SU-DHL-6 (cell line): ENCODE measurements at regions not wholly inside any gene's neighbourhood (a gene's known extent, or its start where the extent isn't known, plus 50 kb on each side); places are given as distances from the start of the nearest gene placed in this dataset.

Source experiments
- H2AFZ ChIP-seq: fragments of 200-600 bp; sonication (generic); 2 replicates; pipeline ENCODE4 v1.6.1; 2014; ENCODE audit warnings: low read depth, mild to moderate bottlenecking, moderate library complexity, mixed read lengths, antibody characterized with exemption, low read length; ENCODE audit not compliant: severe bottlenecking
- H3F3A ChIP-seq: fragments of 200-600 bp; shearing (Covaris generic); 2 replicates; pipeline ENCODE4 v1.6.0; 2016; ENCODE audit warnings: antibody characterized with exemption, mild to moderate bottlenecking; ENCODE audit not compliant: insufficient read depth
- H3K27ac ChIP-seq: fragments of 200-600 bp; sonication (generic); 2 replicates; pipeline ENCODE4 v1.5.1; 2016; ENCODE audit warnings: low read depth, mild to moderate bottlenecking, low read length, moderate library complexity, mixed read lengths
- H3K27me3 ChIP-seq: fragments of 200-600 bp; sonication (generic), shearing (Covaris generic); 2 replicates; pipeline ENCODE4 v1.6.0; 2014; ENCODE audit warnings: mild to moderate bottlenecking, low read length
- H3K36me3 ChIP-seq: fragments of 200-600 bp; sonication (generic); 2 replicates; pipeline ENCODE4 v1.6.1; 2014; ENCODE audit warnings: mild to moderate bottlenecking, low read length, mixed read lengths
- H3K4me2 ChIP-seq: fragments of 300-600, 200-600 bp; shearing (Covaris generic), sonication (generic); 2 replicates; pipeline ENCODE4 v1.6.0; 2014; ENCODE audit warnings: low read length, low read depth, mild to moderate bottlenecking; ENCODE audit not compliant: poor library complexity, severe bottlenecking
- H3K4me3 ChIP-seq: fragments of 200-600 bp; sonication (generic); 2 replicates; pipeline ENCODE4 v1.5.1; 2014; ENCODE audit warnings: antibody characterized with exemption, low read length, mild to moderate bottlenecking, mixed read lengths; ENCODE audit not compliant: insufficient read depth, poor library complexity, severe bottlenecking
- H3K79me2 ChIP-seq: fragments of 200-600 bp; sonication (generic); 2 replicates; pipeline ENCODE4 v1.6.1; 2014; ENCODE audit warnings: mild to moderate bottlenecking, low read length, moderate library complexity; ENCODE audit not compliant: insufficient read depth
- H3K9ac ChIP-seq: fragments of 200-600 bp; sonication (generic); 2 replicates; pipeline ENCODE4 v1.7.0; 2014; ENCODE audit warnings: mild to moderate bottlenecking, low read length
- H3K9me2 ChIP-seq: fragments of 200-600 bp; sonication (generic); replicated peaks from 2 replicates; pipeline ENCODE4 v1.6.1; 2014; ENCODE audit warnings: low read length; ENCODE audit not compliant: insufficient read depth
- H3K9me3 ChIP-seq: fragments of 200-600 bp; sonication (generic); 2 replicates; pipeline ENCODE4 v1.6.1; 2014; ENCODE audit warnings: low read length, mixed read lengths; ENCODE audit not compliant: insufficient read depth
- H4K20me1 ChIP-seq: fragments of 200-600 bp; sonication (generic); 2 replicates; pipeline ENCODE4 v1.6.1; 2014; ENCODE audit warnings: low read depth, mild to moderate bottlenecking, antibody characterized with exemption, low read length, moderate library complexity, mixed read lengths
- CTCF ChIP-seq: fragments of 200-600 bp; sonication (generic); IDR thresholded peaks from one replicate; pipeline ENCODE4 v1.5.1; 2017; ENCODE audit warnings: antibody characterized with exemption, mild to moderate bottlenecking, low read length, moderate library complexity; ENCODE audit not compliant: insufficient read depth, poor library complexity, severe bottlenecking
- EZH2phosphoT487 ChIP-seq: fragments of 200-600 bp; sonication (generic), shearing (Covaris generic); conservative IDR thresholded peaks from 2 replicates; pipeline ENCODE4 v1.6.1; 2018; ENCODE audit warnings: mild to moderate bottlenecking, antibody characterized with exemption, low read length, moderate library complexity, mixed read lengths

- no peak overlapping the region for H3K4me2 ChIP-seq
- H3K9me2 ChIP-seq = no peaks in the 10 kb centered on the region
- H3K9ac ChIP-seq = no peak overlapping the region
- H3K79me2 ChIP-seq = no peaks in the 10 kb centered on the region
- H2AFZ ChIP-seq = no peak overlapping the region
- H4K20me1 ChIP-seq = no peaks in the 10 kb centered on the region
- no peaks in the 10 kb centered on the region for H3K9me3 ChIP-seq
- H3K36me3 ChIP-seq = no peaks in the 10 kb centered on the region
- H3K27ac ChIP-seq = no peak overlapping the region
- no peaks in the 10 kb centered on the region for H3K27me3 ChIP-seq
- no peak for TF ChIP-seq CTCF
- TF ChIP-seq EZH2phosphoT487 = no peak
- no peaks in the 10 kb centered on the region for H3F3A ChIP-seq
- H3K4me3 ChIP-seq = no peak overlapping the region
These were observed 69.5 kb upstream of the FNDC3A start for GRCh38 chr13:48906200-48906599.

GRCh38 chr13:48908381-48909055 lies 67.2 kb upstream of the FNDC3A start:
- Histone ChIP-seq H4K20me1 (no peaks in the 10 kb centered on the region; the same call in 1 of the 2 replicates), H3K9ac (no peak overlapping the region), H3K27ac (no peak overlapping the region), H3K36me3 (no peaks in the 10 kb centered on the region), H3K9me2 (no peaks in the 10 kb centered on the region), H3F3A (no peaks in the 10 kb centered on the region), H3K27me3 (no peaks in the 10 kb centered on the region), H3K9me3 (no peaks in the 10 kb centered on the region), H2AFZ (no peak overlapping the region), H3K4me3 (no peak overlapping the region), H3K79me2 (no peaks in the 10 kb centered on the region), H3K4me2 (no peak overlapping the region)
- TF ChIP-seq EZH2phosphoT487 (no peak), CTCF (no peak)

GRCh38 chr13:48909056-48909389 lies 66.7 kb upstream of the FNDC3A start:
- no peak overlapping the region for H3K4me2 ChIP-seq
- no peak for TF ChIP-seq CTCF
- TF ChIP-seq EZH2phosphoT487 = no peak
- H3K4me3 ChIP-seq = no peak overlapping the region
- no peaks in the 10 kb centered on the region for H3F3A ChIP-seq
- no peaks in the 10 kb centered on the region for H3K9me3 ChIP-seq
- no peaks in the 10 kb centered on the region; the same call in 1 of the 2 replicates for H4K20me1 ChIP-seq
- no peaks in the 10 kb centered on the region for H3K9me2 ChIP-seq
- no peak overlapping the region for H2AFZ ChIP-seq
- H3K36me3 ChIP-seq = no peaks in the 10 kb centered on the region
- no peak overlapping the region for H3K9ac ChIP-seq
- H3K27me3 ChIP-seq = no peaks in the 10 kb centered on the region
- H3K79me2 ChIP-seq = no peaks in the 10 kb centered on the region
- H3K27ac ChIP-seq = no peak overlapping the region
